ENCODE measurements at regions not wholly inside any gene's neighbourhood (a gene's known extent, or its start where the extent isn't known, plus 50 kb on each side); places are given as distances from the start of the nearest gene placed in this dataset.
"Not testable (repeated sequence)": the region's sequence is repeated elsewhere in the genome, so short reads cannot be mapped to it uniquely, and the experiment has no call there.

GRCh38 chr6:1453024-1453423, 63.6 kb downstream of the FOXF2 start:
- Mint-ChIP-seq H3K4me3 (no peak overlapping the region), H3K4me1 (peaks cover 7 to 8% of the 10 kb centered on the region in 2 experiments), H3K9me3 (peaks cover 7 to 25% of the 10 kb centered on the region in 2 experiments), H3K27me3 (ENCODE audit: low read depth) (peaks cover 7% of the 10 kb centered on the region), H3K36me3 (ENCODE audit: insufficient read depth in 1 of 3, low read depth in 3 of 3) (peaks cover 5 to 20% (median 6%) of the 10 kb centered on the region in 3 experiments; a peak in 5 of 7 replicates), H3K27ac (no peak overlapping the region)
- Histone ChIP-seq H4K20me1 (ENCODE audit: control insufficient read depth, insufficient read depth, insufficient read length) (no peaks in the 10 kb centered on the region), H2BK20ac (ENCODE audit: low read depth, low read length, poor library complexity, severe bottlenecking) (no peak overlapping the region), H2AK5ac (ENCODE audit: insufficient read length, low read length) (no peak overlapping the region), H3K27me3 (ENCODE audit: insufficient read depth, low read length) (no peaks in the 10 kb centered on the region), H3K9me3 (ENCODE audit: control insufficient read depth, low read depth, low read length) (peaks cover 8% of the 10 kb centered on the region), H2AFZ (ENCODE audit: low read length) (no peak overlapping the region), H4K91ac (ENCODE audit: insufficient read length, low read depth, low read length) (no peak overlapping the region), H2BK120ac (ENCODE audit: low read depth, low read length, poor library complexity, severe bottlenecking) (no peak overlapping the region), H3K79me1 (ENCODE audit: insufficient read depth, low read depth, low read length, poor library complexity, severe bottlenecking) (no peaks in the 10 kb centered on the region), H3K18ac (ENCODE audit: insufficient read length, low read depth, low read length) (no peak overlapping the region), H3T11ph (ENCODE audit: low read length) (no peak overlapping the region), H4K8ac (replicated peaks; ENCODE audit: insufficient read length, low read depth, low read length) (no peak overlapping the region), H2BK5ac (ENCODE audit: insufficient read length, low read length) (no peak overlapping the region), H3K14ac (ENCODE audit: insufficient read depth, low read length) (no peak overlapping the region), H3K23me2 (ENCODE audit: insufficient read length, low read depth, low read length, poor library complexity, severe bottlenecking) (no peaks in the 10 kb centered on the region), H3K4ac (ENCODE audit: low read depth, low read length) (no peak overlapping the region), H3K23ac (ENCODE audit: insufficient read length, low read depth, low read length) (no peak overlapping the region), H3K4me1 (ENCODE audit: insufficient read depth, low read length) (no peaks in the 10 kb centered on the region), H2BK15ac (ENCODE audit: low read depth, low read length) (no peak overlapping the region), H4K5ac (ENCODE audit: insufficient read length, low read depth, low read length) (no peak overlapping the region), H3K79me2 (ENCODE audit: insufficient read depth, low read length) (no peaks in the 10 kb centered on the region), H3K4me2 (ENCODE audit: insufficient read depth, insufficient read length, low read length) (no peak overlapping the region), H3K27ac (ENCODE audit: insufficient read length, low read depth, low read length) (no peak overlapping the region), H3K9ac (ENCODE audit: extremely low read depth, insufficient read length, low read length) (no peak overlapping the region), H3K56ac (ENCODE audit: insufficient read length, low read depth, low read length) (no peak overlapping the region), H2BK12ac (ENCODE audit: insufficient read length, low read depth, low read length) (no peak overlapping the region)
- no peak for DNase-seq
- no CpG with 5 or more reads among the region's 8 CpGs for WGBS (ENCODE audit: extremely low coverage, insufficient read length, low lambda C conversion rate)
- TF ChIP-seq CTCF (conservative IDR thresholded peaks at IDR 0.05), result no peak

GRCh38 chr6:1456816-1457215, 67.4 kb downstream of the FOXF2 start:
- H3K27ac Mint-ChIP-seq; H3T11ph ChIP-seq (ENCODE audit: low read length); H3K23me2 ChIP-seq (ENCODE audit: insufficient read length, low read depth, low read length, poor library complexity, severe bottlenecking); H2BK5ac ChIP-seq (ENCODE audit: insufficient read length, low read length); H4K8ac ChIP-seq (replicated peaks; ENCODE audit: insufficient read length, low read depth, low read length); H3K4me3 Mint-ChIP-seq; H3K23ac ChIP-seq (ENCODE audit: insufficient read length, low read depth, low read length); H3K27ac ChIP-seq (ENCODE audit: insufficient read length, low read depth, low read length); H2BK20ac ChIP-seq (ENCODE audit: low read depth, low read length, poor library complexity, severe bottlenecking); H3K56ac ChIP-seq (ENCODE audit: insufficient read length, low read depth, low read length); H4K5ac ChIP-seq (ENCODE audit: insufficient read length, low read depth, low read length); H2BK120ac ChIP-seq (ENCODE audit: low read depth, low read length, poor library complexity, severe bottlenecking); H3K9me3 ChIP-seq (ENCODE audit: control insufficient read depth, low read depth, low read length); H3K4ac ChIP-seq (ENCODE audit: low read depth, low read length); H2BK12ac ChIP-seq (ENCODE audit: insufficient read length, low read depth, low read length); H4K91ac ChIP-seq (ENCODE audit: insufficient read length, low read depth, low read length); H3K79me1 ChIP-seq (ENCODE audit: insufficient read depth, low read depth, low read length, poor library complexity, severe bottlenecking); H3K36me3 Mint-ChIP-seq (ENCODE audit: insufficient read depth in 1 of 3, low read depth in 3 of 3); H3K79me2 ChIP-seq (ENCODE audit: insufficient read depth, low read length); H3K4me1 Mint-ChIP-seq; H2BK15ac ChIP-seq (ENCODE audit: low read depth, low read length); H2AK5ac ChIP-seq (ENCODE audit: insufficient read length, low read length); H3K4me1 ChIP-seq (ENCODE audit: insufficient read depth, low read length); H2AFZ ChIP-seq (ENCODE audit: low read length); H3K27me3 Mint-ChIP-seq (ENCODE audit: low read depth); H3K18ac ChIP-seq (ENCODE audit: insufficient read length, low read depth, low read length); H3K9ac ChIP-seq (ENCODE audit: extremely low read depth, insufficient read length, low read length); H4K20me1 ChIP-seq (ENCODE audit: control insufficient read depth, insufficient read depth, insufficient read length); H3K9me3 Mint-ChIP-seq; H3K4me2 ChIP-seq (ENCODE audit: insufficient read depth, insufficient read length, low read length); H3K27me3 ChIP-seq (ENCODE audit: insufficient read depth, low read length); DNase-seq; H3K14ac ChIP-seq (ENCODE audit: insufficient read depth, low read length): not testable (repeated sequence)
- WGBS (ENCODE audit: extremely low coverage, insufficient read length, low lambda C conversion rate), result no CpG with 5 or more reads among the region's 22 CpGs

Measured in H9 (cell line).